Erythroblast (primary cell): ENCODE measurements at regions not wholly inside any gene's neighbourhood (a gene's known extent, or its start where the extent isn't known, plus 50 kb on each side); places are given as distances from the start of the nearest gene placed in this dataset.

Experiments
- GATA1 ChIP-seq: IDR thresholded peaks from 2 replicates; pipeline ENCODE4 v1.6.1; 2011; ENCODE audit warnings: low read depth, mild to moderate bottlenecking, control low read depth, low read length, moderate library complexity
- POLR2A ChIP-seq: IDR thresholded peaks from 2 replicates; pipeline ENCODE4 v1.6.1; 2011; ENCODE audit warnings: mild to moderate bottlenecking, low read length

DNA sequence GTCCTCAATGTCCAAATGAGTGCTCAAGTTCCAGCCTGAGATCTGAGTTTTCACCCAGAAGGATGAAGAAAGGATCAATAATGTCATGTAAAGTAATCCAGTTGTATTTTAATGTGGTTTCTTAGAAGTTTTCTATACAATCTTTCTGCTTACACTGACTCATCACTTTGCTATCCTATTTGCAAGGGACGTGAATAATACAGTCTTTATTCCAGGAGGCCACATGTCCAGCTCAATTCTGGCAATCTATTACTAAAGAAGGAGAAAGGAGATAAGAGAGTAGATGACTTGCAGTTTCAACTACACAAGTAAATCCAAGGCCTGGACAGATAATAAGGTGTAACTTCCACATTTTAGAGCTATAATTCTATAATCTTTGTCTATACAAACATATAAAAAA lies 601.1 kb upstream of the SETBP1 start:
- TF ChIP-seq POLR2A, result no peak
- no peak for TF ChIP-seq GATA1
